CD4-positive, CD25-positive, alpha-beta regulatory T cell (primary cell): ENCODE measurements at regions not wholly inside any gene's neighbourhood (a gene's known extent, or its start where the extent isn't known, plus 50 kb on each side); places are given as distances from the start of the nearest gene placed in this dataset.
"Not testable (repeated sequence)": the region's sequence is repeated elsewhere in the genome, so short reads cannot be mapped to it uniquely, and the experiment has no call there.

Experiments used
- ATAC-seq, 2 donors: fragments of 150-1000 bp; cut with Tn5 transposase; one replicate each; pipeline ENCODE4 v1.10.0; 2021; ENCODE audit warnings: low read depth in 2 of 2, moderate number of reproducible peaks in 2 of 2, moderate library complexity in 1 of 2
- DNase-seq, 3 donors: peaks; one replicate each; pipeline versions ENCODE4 v3.0.0 to v3.0.0-alpha.2; 2012 to 2022; ENCODE audit warnings: mixed read lengths in 1 of 3
- H3K27ac ChIP-seq: one replicate; pipeline ENCODE4 v1.7.0; 2013; ENCODE audit warnings: mild to moderate bottlenecking, low read length; ENCODE audit not compliant: insufficient read depth, poor library complexity, severe bottlenecking
- H3K27me3 ChIP-seq: one replicate; pipeline ENCODE4 v1.7.0; 2013; ENCODE audit warnings: low read length; ENCODE audit not compliant: control insufficient read depth, insufficient read depth
- H3K36me3 ChIP-seq: one replicate; pipeline ENCODE4 v1.7.0; 2013; ENCODE audit warnings: mild to moderate bottlenecking, low read length, moderate library complexity; ENCODE audit not compliant: control insufficient read depth, insufficient read depth
- H3K4me1 ChIP-seq: 2 replicates; pipeline ENCODE4 v1.7.0; 2013; ENCODE audit warnings: mild to moderate bottlenecking, low read length; ENCODE audit not compliant: insufficient read depth, control insufficient read depth, poor library complexity, severe bottlenecking
- H3K4me3 ChIP-seq: one replicate; pipeline ENCODE4 v1.7.0; 2013; ENCODE audit warnings: low read depth, mild to moderate bottlenecking, low read length, moderate library complexity
- H3K9me3 ChIP-seq, 2 experiments: 1 replicate in 1 of 2; 2 replicates in 1 of 2; pipeline ENCODE4 v1.7.0; 2013; ENCODE audit warnings: low read length in 2 of 2, mild to moderate bottlenecking in 1 of 2, moderate library complexity in 1 of 2; ENCODE audit not compliant: control insufficient read depth in 2 of 2
- H3K27ac Mint-ChIP-seq, 3 donors: one replicate each; pipeline ENCODE4 v1.8.0; 2020 to 2022; ENCODE audit warnings: mild to moderate bottlenecking in 3 of 3, mixed read lengths in 3 of 3, moderate library complexity in 2 of 3
- H3K27me3 Mint-ChIP-seq: one replicate; pipeline ENCODE4 v1.8.0; 2022; ENCODE audit warnings: mild to moderate bottlenecking, mixed read lengths
- H3K36me3 Mint-ChIP-seq: one replicate; pipeline ENCODE4 v1.8.0; 2020; ENCODE audit warnings: mixed read lengths
- H3K4me1 Mint-ChIP-seq, 4 donors: one replicate each; pipeline ENCODE4 v1.8.0; 2020 to 2022; ENCODE audit warnings: mixed read lengths in 4 of 4, mild to moderate bottlenecking in 1 of 4
- H3K4me3 Mint-ChIP-seq, 4 donors: one replicate each; pipeline ENCODE4 v1.8.0; 2020 to 2022; ENCODE audit warnings: mild to moderate bottlenecking in 4 of 4, mixed read lengths in 4 of 4, moderate library complexity in 3 of 4
- H3K9me3 Mint-ChIP-seq, 7 donors: one replicate each; pipeline ENCODE4 v1.8.0; 2020 to 2022; ENCODE audit warnings: mixed read lengths in 7 of 7, mild to moderate bottlenecking in 3 of 7, moderate library complexity in 2 of 7

DNA sequence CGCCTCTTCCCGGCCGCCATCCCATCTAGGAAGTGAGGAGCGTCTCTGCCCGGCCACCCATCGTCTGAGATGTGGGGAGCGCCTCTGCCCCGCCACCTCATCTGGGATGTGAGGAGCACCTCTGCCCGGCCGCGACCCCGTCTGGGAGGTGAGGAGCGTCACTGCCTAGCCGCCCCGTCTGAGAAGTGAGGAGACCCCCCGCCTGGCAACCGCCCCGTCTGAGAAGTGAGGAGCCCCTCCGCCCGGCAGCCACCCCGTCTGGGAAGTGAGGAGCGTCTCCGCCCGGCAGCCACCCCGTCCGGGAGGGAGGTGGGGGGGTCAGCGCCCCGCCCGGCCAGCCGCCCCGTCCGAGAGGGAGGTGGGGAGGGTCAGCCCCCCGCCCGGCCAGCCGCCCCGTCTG is 59.7 kb downstream of the ANXA2R start:
- H3K9me3 Mint-ChIP-seq, H3K4me1 ChIP-seq, H3K27me3 Mint-ChIP-seq, H3K4me3 ChIP-seq, DNase-seq, H3K27ac ChIP-seq, H3K4me3 Mint-ChIP-seq, H3K27ac Mint-ChIP-seq, ATAC-seq, H3K27me3 ChIP-seq, H3K9me3 ChIP-seq: not testable (repeated sequence)
- H3K36me3 ChIP-seq = peaks cover 11% of the 10 kb centered on the region
- Mint-ChIP-seq H3K4me1 (peaks cover 4 to 23% (median 13%) of the 10 kb centered on the region in 4 donors), H3K36me3 (peaks cover 17% of the 10 kb centered on the region)

DNA sequence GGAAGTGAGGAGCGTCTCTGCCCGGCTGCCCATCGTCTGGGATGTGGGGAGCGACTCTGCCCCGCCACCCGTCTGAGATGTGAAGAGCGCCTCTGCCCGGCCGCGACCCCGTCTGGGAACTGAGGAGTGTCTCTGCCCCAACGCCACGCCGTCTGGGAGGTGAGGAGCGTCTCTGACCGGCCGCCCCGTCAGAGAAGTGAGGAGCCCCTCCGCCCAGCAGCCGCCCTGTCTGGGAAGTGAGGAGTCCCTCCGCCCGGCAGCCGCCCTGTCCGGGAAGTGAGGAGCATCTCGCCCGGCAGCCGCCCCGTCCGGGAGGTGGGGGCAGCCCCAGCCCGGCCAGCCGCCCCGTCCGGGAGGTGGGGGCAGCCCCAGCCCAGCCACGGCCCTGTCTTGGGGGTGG is 60.9 kb downstream of the ANXA2R start:
- not testable (repeated sequence) for H3K9me3 Mint-ChIP-seq, H3K27me3 Mint-ChIP-seq, H3K27ac Mint-ChIP-seq, H3K27me3 ChIP-seq, H3K27ac ChIP-seq, H3K4me3 Mint-ChIP-seq, H3K4me3 ChIP-seq, DNase-seq, H3K4me1 ChIP-seq, H3K9me3 ChIP-seq, ATAC-seq
- peaks cover 18% of the 10 kb centered on the region for H3K36me3 Mint-ChIP-seq
- peaks cover 10% of the 10 kb centered on the region for H3K36me3 ChIP-seq
- peaks cover 4 to 15% (median 8%) of the 10 kb centered on the region in 4 donors for H3K4me1 Mint-ChIP-seq

DNA sequence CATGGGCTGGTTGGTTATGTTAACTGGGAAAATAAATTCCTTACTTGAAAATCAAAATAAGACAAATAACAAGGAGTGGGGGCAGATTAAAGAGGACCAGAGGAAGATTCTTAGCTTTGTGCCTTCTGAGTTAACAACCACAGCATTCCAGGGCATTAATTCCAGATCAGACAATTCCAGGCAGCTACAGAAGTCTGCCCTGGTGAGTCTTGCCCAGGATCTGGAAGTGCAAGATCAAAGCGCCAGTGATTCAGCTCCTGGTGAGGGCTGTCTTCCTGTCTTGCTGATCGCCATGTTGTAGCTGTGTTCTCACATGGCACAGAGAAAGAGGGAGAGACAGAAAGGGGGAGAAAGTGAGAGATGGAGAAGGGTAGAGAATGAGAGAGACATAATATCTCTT is 65.6 kb downstream of the ANXA2R start:
- Histone ChIP-seq H3K27ac (no peak overlapping the region), H3K27me3 (no peaks in the 10 kb centered on the region), H3K4me1 (no peaks in the 10 kb centered on the region), H3K36me3 (peaks cover 15% of the 10 kb centered on the region), H3K4me3 (no peak overlapping the region), H3K9me3 (no peaks in the 10 kb centered on the region)
- no peak overlapping the region for H3K27ac Mint-ChIP-seq
- no peak overlapping the region for H3K4me3 Mint-ChIP-seq
- no peak for ATAC-seq
- no peak for DNase-seq
- peaks cover 32% of the 10 kb centered on the region for H3K36me3 Mint-ChIP-seq
- H3K9me3 Mint-ChIP-seq = no peaks in the 10 kb centered on the region
- peaks cover 0 to 9% (median 5%) of the 10 kb centered on the region in 4 donors for H3K4me1 Mint-ChIP-seq
- no peaks in the 10 kb centered on the region for H3K27me3 Mint-ChIP-seq

GRCh38 chr5:42970636-42971559 is 69.2 kb downstream of the ANXA2R start:
- Mint-ChIP-seq H3K27me3 (no peaks in the 10 kb centered on the region), H3K9me3 (no peaks in the 10 kb centered on the region), H3K4me1 (peaks cover 0 to 7% (median 6%) of the 10 kb centered on the region in 4 donors), H3K36me3 (peaks cover 28% of the 10 kb centered on the region), H3K27ac (peak overlapping the region in 1 of 3 donors; percentile 32), H3K4me3 (no peak overlapping the region)
- Histone ChIP-seq H3K36me3 (peaks cover 15% of the 10 kb centered on the region), H3K9me3 (no peaks in the 10 kb centered on the region), H3K27ac (no peak overlapping the region), H3K27me3 (no peaks in the 10 kb centered on the region), H3K4me1 (no peaks in the 10 kb centered on the region), H3K4me3 (no peak overlapping the region)
- ATAC-seq = no peak
- DNase-seq = no peak

GRCh38 chr5:42965934-42966333 is 74.2 kb downstream of the ANXA2R start:
- H3K4me1 ChIP-seq = no peaks in the 10 kb centered on the region
- Mint-ChIP-seq H3K27ac (no peak overlapping the region), H3K9me3 (no peaks in the 10 kb centered on the region), H3K4me3 (no peak overlapping the region), H3K4me1 (peaks cover 0 to 10% (median 5%) of the 10 kb centered on the region in 4 donors), H3K27me3 (no peaks in the 10 kb centered on the region), H3K36me3 (peaks cover 12% of the 10 kb centered on the region)
- no peaks in the 10 kb centered on the region for H3K9me3 ChIP-seq
- ATAC-seq = no peak
- H3K27ac ChIP-seq = no peak overlapping the region
- H3K36me3 ChIP-seq = no peaks in the 10 kb centered on the region
- H3K27me3 ChIP-seq = no peaks in the 10 kb centered on the region
- DNase-seq = no peak
- no peak overlapping the region for H3K4me3 ChIP-seq

- H3K27ac Mint-ChIP-seq = peak overlapping the region in 1 of 3 donors; percentile 18
- H3K27me3 Mint-ChIP-seq = no peaks in the 10 kb centered on the region
- no peak for DNase-seq
Observed at GRCh38 chr5:42963412-42963811, 76.7 kb downstream of the ANXA2R start.

DNA sequence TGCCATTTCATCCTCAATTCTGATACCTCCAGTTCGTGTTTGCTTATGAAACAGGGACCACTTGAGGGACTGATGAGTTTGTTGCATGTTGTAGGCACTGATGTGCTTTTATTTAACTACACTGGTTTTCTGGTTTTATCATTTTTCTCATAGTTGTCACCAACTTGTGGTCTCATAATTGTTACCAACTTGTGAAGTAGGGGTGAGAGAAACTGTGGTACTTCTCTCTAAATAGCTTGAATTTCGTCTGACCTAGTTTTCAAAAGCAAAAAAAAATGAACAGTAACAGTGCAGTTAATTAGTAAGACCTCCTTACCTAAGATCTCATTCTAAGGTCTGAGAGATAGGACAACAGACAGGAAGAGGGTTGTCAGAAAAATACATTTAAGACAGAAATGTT is 78.0 kb downstream of the ANXA2R start:
- Mint-ChIP-seq H3K4me3 (no peak overlapping the region), H3K27ac (peak overlapping the region in 1 of 3 donors; percentile 7), H3K4me1 (peaks cover 0 to 10% (median 7%) of the 10 kb centered on the region in 4 donors), H3K9me3 (no peaks in the 10 kb centered on the region), H3K36me3 (peaks cover 12% of the 10 kb centered on the region), H3K27me3 (no peaks in the 10 kb centered on the region)
- Histone ChIP-seq H3K27me3 (no peaks in the 10 kb centered on the region), H3K36me3 (no peaks in the 10 kb centered on the region), H3K9me3 (no peaks in the 10 kb centered on the region), H3K4me1 (no peaks in the 10 kb centered on the region), H3K27ac (no peak overlapping the region), H3K4me3 (no peak overlapping the region)
- DNase-seq = no peak
- no peak for ATAC-seq

More at GRCh38 chr5:42963412-42963811, 76.7 kb downstream of the ANXA2R start:
- Mint-ChIP-seq H3K4me3 (no peak overlapping the region), H3K9me3 (no peaks in the 10 kb centered on the region), H3K36me3 (peaks cover 12% of the 10 kb centered on the region), H3K4me1 (peaks cover 0 to 10% (median 7%) of the 10 kb centered on the region in 4 donors)
- no peak overlapping the region for H3K27ac ChIP-seq
- no peaks in the 10 kb centered on the region for H3K36me3 ChIP-seq
- H3K27me3 ChIP-seq = no peaks in the 10 kb centered on the region
- no peak for ATAC-seq
- H3K4me3 ChIP-seq = no peak overlapping the region
- H3K9me3 ChIP-seq = no peaks in the 10 kb centered on the region
- no peaks in the 10 kb centered on the region for H3K4me1 ChIP-seq

- Histone ChIP-seq H3K27me3 (no peaks in the 10 kb centered on the region), H3K9me3 (no peaks in the 10 kb centered on the region), H3K36me3 (no peaks in the 10 kb centered on the region), H3K4me1 (no peaks in the 10 kb centered on the region), H3K4me3 (no peak overlapping the region), H3K27ac (no peak overlapping the region)
- no peak overlapping the region for H3K4me3 Mint-ChIP-seq
- peaks cover 0 to 6% (median 2%) of the 10 kb centered on the region in 4 donors for H3K4me1 Mint-ChIP-seq
- no peak for DNase-seq
- peaks cover 0 to under 1% (median 0%) of the 10 kb centered on the region in 7 donors for H3K9me3 Mint-ChIP-seq
- peaks cover 12% of the 10 kb centered on the region for H3K36me3 Mint-ChIP-seq
- no peak for ATAC-seq
- H3K27ac Mint-ChIP-seq = no peak overlapping the region
- H3K27me3 Mint-ChIP-seq = no peaks in the 10 kb centered on the region
Observed at GRCh38 chr5:42960506-42960905, 79.6 kb downstream of the ANXA2R start.
